ENCODE measurements at regions not wholly inside any gene's neighbourhood (a gene's known extent, or its start where the extent isn't known, plus 50 kb on each side); places are given as distances from the start of the nearest gene placed in this dataset.

GRCh38 chr2:129754421-129754820 lies 225.0 kb upstream of the RAB6C start:
- no peak for DNase-seq (ENCODE audit: low read depth)

DNA sequence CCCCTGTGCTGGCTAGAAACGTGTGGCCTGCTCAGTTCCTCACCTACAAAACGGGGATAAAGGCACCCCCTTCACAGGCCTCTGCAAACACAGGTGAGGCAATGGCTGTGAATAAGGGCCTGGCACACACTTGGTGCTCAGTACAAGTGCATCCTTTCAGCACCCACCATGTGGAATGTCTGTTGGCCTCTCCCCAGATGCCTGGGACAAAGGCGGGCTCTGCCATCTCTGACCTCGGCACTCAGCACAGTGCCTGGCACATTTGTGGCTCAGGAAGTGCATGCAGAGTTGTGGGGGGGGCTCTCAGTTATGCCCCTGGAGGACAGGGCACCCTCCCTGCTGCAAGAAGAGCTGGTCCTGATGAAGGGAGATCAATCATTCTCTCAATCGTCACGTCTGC lies 224.6 kb upstream of the RAB6C start:
- no peak for DNase-seq (ENCODE audit: low read depth)

- no peak for DNase-seq (ENCODE audit: low read depth)
These were observed 223.7 kb upstream of the RAB6C start for GRCh38 chr2:129755786-129756185.

DNA sequence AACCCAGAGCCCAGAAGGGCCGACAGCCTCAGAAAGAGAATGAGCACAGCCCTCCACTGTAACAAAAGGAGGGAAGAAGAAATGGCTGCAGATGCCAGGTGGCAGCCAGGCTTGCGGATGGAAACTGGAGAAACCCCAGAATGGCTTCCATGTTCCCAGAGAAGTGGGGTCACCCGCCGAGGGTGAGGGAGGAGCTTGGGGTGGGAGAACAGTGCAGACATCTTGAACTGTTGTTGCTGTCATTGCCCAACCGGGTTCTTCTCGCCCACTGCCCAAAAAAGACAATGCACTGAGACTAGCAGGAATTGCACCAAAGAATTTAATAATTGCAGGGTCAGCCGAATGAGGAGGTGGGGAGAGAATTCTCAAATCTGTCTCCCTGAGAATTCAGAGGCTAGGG lies 223.2 kb upstream of the RAB6C start:
- no peak for DNase-seq (ENCODE audit: low read depth)

DNA sequence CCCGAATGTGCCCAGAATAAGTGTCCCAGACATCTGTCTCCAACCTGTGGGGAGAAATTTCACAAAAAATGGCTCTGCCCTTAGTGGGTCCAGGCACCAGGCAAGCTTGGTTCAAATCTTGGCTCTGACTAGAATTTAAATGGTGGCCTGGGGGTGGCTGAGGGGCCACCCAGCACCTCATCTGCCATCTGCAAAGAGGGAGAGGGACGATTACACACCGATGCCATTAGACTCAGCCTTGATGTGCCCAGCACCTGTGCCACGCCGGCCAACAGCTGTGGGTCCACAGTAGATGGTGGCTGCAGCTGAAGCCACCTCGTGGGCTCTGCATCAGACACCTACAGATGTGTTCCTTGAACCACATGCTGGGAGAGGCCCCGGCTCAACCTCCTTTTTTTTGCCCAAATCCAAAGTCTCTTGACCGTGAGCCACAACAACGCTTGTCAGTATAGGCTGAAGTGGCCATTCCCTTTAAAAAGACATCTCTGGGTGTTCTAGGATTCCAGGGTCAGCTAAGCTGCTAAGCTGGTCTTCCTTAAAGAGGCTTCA lies 222.0 kb upstream of the RAB6C start:
- no peak for DNase-seq (ENCODE audit: low read depth)

GRCh38 chr2:129757915-129758783 lies 221.3 kb upstream of the RAB6C start:
- no peak for DNase-seq (ENCODE audit: low read depth)

- no peak for DNase-seq (ENCODE audit: low read depth)
These were observed 220.5 kb upstream of the RAB6C start for GRCh38 chr2:129758784-129759471.

GRCh38 chr2:129759472-129760010 lies 219.9 kb upstream of the RAB6C start:
- DNase-seq (ENCODE audit: low read depth), result no peak

DNA sequence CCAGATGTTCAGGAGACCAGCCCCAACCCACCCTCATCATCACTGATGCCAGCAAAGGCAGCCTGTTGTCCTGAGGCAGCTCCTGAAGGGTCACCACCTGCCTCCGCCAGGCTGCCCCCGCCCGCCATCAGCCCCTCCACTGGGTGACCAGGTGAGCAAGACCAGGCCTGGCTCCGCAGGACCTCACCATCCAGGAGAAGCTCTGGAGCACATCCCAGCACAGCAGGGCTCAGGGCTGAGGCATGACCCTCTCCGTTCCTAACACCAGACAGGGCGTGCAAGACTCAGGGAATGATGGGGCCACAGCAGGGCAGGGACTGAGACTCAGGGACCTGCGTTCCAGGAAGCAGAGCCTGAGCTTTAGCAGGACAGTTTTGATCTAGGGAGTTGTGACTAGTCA lies 218.8 kb upstream of the RAB6C start:
- no peak for DNase-seq (ENCODE audit: low read depth)

DNA sequence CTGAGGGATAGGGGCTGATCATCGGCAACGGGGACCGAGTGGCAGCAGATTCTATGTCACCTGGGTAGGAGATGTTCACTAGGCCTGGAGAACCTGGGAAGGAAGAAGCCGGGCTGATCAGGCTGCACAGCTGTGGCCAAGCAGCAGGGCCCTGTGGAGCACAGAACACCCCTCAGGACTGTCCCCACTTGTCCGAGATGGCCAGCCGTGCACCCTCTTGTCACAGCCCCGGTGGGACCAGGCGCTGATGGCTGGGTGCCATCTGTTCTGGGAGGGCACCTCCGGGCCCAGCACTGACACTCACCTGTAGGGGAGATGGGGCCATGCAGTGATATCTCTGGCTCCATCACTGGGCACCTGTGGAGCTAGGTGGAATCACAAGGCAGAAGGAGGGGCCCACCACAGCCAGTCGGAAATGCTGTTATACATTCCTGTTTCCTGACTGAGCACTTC lies 217.9 kb upstream of the RAB6C start:
- DNase-seq (ENCODE audit: low read depth), result no peak

DNA sequence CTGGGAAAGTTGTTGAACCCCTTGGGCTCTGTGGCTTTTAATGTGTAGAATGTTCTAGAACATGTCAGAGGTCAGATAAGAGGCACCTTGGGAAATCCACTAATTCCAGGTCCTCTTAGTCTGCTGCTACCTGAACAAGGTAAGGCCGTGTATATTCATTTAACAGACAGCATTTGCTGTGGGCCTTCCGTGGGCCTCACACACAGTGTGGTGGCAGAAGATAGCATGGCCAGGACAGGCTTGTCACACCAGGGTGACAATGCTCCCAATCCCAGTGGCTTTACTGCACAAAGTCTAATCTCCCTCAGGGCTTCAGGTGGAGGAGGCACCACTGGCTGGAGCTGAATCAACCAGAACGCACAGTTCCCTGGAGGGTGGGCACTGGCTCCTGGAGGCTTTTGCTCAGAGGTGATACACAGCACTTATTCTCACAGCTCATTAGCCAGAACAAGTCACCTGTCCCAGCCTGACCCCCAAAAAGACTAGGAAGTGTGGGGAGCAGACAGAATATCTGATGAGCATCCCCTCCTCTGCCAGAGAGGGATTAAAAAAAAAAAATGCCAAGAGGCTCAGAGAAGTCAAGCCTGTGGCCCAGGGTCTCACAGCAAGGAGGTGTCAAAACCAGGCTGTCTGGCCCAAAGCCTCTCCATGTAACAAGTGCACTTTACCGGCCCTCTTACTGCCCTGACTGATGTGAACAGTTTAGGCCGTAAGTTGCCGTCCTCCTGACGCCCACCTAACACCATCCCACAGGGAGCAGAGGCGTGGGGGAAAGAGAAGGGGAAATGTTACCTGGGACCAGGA lies 216.9 kb upstream of the RAB6C start:
- DNase-seq (ENCODE audit: low read depth), result no peak

- no peak for DNase-seq (ENCODE audit: low read depth)
These were observed 216.1 kb upstream of the RAB6C start for GRCh38 chr2:129763190-129763846.

DNA sequence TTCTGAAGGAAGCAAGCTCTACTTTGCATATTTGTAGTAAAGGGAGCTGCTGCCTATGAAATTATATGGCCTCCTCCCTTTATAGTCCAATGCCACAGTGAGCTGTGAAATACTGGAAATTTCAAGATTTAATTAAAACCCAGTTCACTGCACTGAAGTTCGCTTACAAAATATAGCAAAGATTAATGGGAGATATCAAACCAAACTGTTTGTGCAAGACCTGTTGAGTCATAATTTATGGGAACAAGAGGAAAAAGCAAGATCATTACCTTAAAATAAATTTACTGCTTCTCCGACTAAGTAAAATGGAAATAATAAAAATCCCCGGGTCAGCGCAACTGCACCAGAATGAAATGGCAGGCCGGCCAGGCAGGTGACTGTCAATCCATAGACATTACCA lies 215.5 kb upstream of the RAB6C start:
- DNase-seq (ENCODE audit: low read depth), result no peak

- DNase-seq (ENCODE audit: low read depth), result no peak
These were observed 214.8 kb upstream of the RAB6C start for GRCh38 chr2:129764376-129765325.

DNA sequence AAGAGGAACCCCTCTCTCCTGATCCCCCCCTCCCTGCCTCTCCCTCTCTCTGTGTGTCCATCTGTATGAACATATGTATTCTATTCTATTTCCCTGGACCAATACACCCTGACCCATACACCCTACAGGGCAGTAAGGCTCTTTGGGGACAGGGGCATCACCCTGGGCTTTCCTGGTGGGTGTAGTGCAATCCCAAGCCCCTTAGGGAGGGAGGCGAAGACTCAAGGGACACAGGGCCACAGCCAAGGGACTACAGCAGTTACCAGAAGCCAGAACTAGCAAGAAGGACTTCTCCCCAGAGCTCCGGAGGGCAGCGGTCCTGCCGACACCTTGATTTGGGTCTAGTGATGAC lies 214.2 kb upstream of the RAB6C start:
- DNase-seq (ENCODE audit: low read depth), result no peak

DNA sequence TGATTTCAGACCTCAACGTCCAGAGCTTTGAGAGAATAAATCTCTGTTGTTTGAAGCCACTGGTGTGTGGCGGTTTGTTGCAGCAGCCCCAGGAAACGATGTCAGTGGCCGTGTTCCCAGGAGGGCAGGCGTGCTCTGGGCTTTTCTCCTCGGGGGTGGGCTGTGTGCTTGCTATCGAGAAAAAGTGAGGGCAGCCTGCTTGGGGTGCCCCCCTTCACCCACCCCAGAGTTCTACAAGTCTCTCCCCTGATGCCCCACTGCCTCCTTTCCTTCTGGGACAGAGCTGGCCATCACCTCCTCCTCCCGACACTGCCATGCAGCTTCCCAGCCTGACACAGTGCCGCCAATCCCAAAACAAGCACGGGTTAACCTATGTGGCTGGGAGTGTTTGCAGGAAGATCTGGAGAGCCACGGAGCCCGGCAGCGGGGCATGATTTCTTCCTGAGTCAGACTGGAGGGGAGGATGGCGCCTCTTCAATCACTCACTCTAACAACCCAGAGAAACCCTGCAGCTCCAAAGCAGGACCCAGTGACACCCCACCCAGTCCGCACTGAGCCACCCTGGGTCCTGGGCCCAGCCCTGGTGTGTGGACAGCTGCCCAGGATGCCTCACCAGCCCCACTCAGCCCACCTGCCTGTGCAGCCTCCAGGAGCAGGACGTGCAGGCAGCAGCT lies 213.7 kb upstream of the RAB6C start:
- no peak for DNase-seq (ENCODE audit: low read depth)

- DNase-seq (ENCODE audit: low read depth), result no peak
These were observed 213.0 kb upstream of the RAB6C start for GRCh38 chr2:129766374-129766993.

DNA sequence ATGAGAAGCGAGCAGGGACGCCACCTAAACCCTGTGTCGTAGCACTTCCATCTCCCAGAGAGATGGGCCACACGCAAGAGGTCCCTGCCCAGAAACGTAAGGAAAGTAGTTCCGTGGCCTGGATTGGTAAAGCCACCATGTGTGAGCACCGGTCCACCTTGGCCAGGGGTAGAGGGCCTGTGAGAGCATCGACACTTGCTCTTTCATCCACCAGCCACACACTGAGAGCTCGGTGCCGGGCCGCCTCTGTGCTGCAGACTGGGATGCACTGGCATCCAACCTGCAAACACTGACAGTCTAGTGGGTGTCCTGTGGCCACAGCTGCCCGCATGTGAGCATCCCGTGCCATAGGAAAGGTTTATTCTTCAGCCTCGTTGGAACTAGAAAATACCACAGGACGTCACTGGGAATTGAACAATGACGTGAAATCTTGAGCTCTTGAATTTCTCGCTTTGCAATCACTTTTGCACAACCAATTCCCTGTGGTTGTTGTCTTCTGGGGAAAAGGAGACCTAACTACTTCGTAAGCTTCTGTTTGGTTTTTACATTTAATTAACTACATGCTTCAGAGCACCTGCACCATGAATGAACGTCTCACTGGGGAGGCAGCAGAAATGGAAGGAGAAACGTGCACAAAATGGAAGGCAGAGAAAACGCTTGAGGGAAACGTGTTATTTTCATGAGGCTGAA lies 212.0 kb upstream of the RAB6C start:
- no peak for DNase-seq (ENCODE audit: low read depth)

DNA sequence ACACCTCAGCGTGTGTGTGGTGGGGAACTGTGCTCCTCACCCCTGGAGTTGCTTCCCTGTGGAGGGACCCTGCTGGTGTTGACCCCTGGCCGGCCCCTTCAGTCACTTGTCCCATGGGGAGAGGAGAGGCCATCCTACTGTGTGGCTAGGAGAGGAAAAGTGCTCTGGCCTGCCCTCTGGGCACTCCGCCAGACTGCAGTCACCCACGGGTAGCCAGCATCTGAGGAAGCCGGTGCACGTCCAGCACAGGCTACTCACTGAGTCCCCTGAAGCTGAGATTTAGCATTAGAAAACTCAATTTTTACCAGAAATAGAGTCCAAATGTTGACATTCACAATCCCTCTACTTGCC lies 211.5 kb upstream of the RAB6C start:
- DNase-seq (ENCODE audit: low read depth), result no peak

Data from amniotic epithelial cell (primary cell).